HTR-8/SVneo (cell line): ENCODE measurements at regions not wholly inside any gene's neighbourhood (a gene's known extent, or its start where the extent isn't known, plus 50 kb on each side); places are given as distances from the start of the nearest gene placed in this dataset.

Experiments used
- DNase-seq: peaks from one replicate; pipeline ENCODE4 v3.0.0; 2011; ENCODE audit warnings: low spot score, mixed read lengths; ENCODE audit not compliant: insufficient read length
- FAIRE-seq: peaks from 2 replicates; lab custom pipeline; 2011; peaks lifted over from hg19 to GRCh38; lab: Jason Lieb, UNC

- DNase-seq: no peak
- FAIRE-seq: no peak
These were observed 160.8 kb downstream of the GXYLT1 start for GRCh38 chr12:41983856-41984255.

GRCh38 chr12:41983394-41983793, 161.3 kb downstream of the GXYLT1 start:
- FAIRE-seq (no peak), DNase-seq (no peak)

- no peak for DNase-seq
- no peak for FAIRE-seq
These were observed 162.9 kb downstream of the GXYLT1 start for GRCh38 chr12:41981758-41982157.

- DNase-seq: no peak
- FAIRE-seq: no peak
These were observed 163.7 kb downstream of the GXYLT1 start for GRCh38 chr12:41981013-41981412.

GRCh38 chr12:41980390-41980789, 164.3 kb downstream of the GXYLT1 start:
- DNase-seq: no peak
- no peak for FAIRE-seq

- FAIRE-seq (no peak), DNase-seq (no peak)
These were observed 165.1 kb downstream of the GXYLT1 start for GRCh38 chr12:41979574-41979973.

- FAIRE-seq (no peak), DNase-seq (no peak)
These were observed 172.1 kb downstream of the GXYLT1 start for GRCh38 chr12:41972598-41972997.

- DNase-seq (no peak), FAIRE-seq (no peak)
These were observed 172.5 kb downstream of the GXYLT1 start for GRCh38 chr12:41972196-41972595.

GRCh38 chr12:41970744-41971143, 173.9 kb downstream of the GXYLT1 start:
- DNase-seq: no peak
- FAIRE-seq: no peak

- FAIRE-seq: no peak
- no peak for DNase-seq
These were observed 176.1 kb downstream of the GXYLT1 start for GRCh38 chr12:41968599-41968998.

GRCh38 chr12:41967668-41968500, 176.8 kb downstream of the GXYLT1 start:
- DNase-seq (no peak), FAIRE-seq (no peak)

- DNase-seq (no peak), FAIRE-seq (no peak)
These were observed 177.8 kb downstream of the GXYLT1 start for GRCh38 chr12:41966916-41967315.

GRCh38 chr12:41966001-41966400, 178.7 kb downstream of the GXYLT1 start:
- FAIRE-seq (no peak), DNase-seq (no peak)

- FAIRE-seq: no peak
- no peak for DNase-seq
These were observed 181.3 kb downstream of the GXYLT1 start for GRCh38 chr12:41963398-41963797.

GRCh38 chr12:41962171-41962572, 182.5 kb downstream of the GXYLT1 start:
- FAIRE-seq (no peak), DNase-seq (no peak)

GRCh38 chr12:41959271-41959670, 185.4 kb downstream of the GXYLT1 start:
- DNase-seq (no peak), FAIRE-seq (no peak)

- no peak for FAIRE-seq
These were observed 188.3 kb downstream of the GXYLT1 start for GRCh38 chr12:41956353-41956752.

GRCh38 chr12:41950455-41950854, 194.2 kb downstream of the GXYLT1 start:
- no peak for FAIRE-seq

More at GRCh38 chr12:41956353-41956752, 188.3 kb downstream of the GXYLT1 start:
- no peak for DNase-seq

GRCh38 chr12:41946106-41946505, 198.6 kb downstream of the GXYLT1 start:
- no peak for DNase-seq
- no peak for FAIRE-seq

More at GRCh38 chr12:41950455-41950854, 194.2 kb downstream of the GXYLT1 start:
- no peak for DNase-seq

GRCh38 chr12:41944216-41944615, 200.5 kb downstream of the GXYLT1 start:
- FAIRE-seq: no peak
- no peak for DNase-seq

- no peak for FAIRE-seq
- no peak for DNase-seq
These were observed 201.0 kb downstream of the GXYLT1 start for GRCh38 chr12:41943671-41944070.

GRCh38 chr12:41942354-41942753, 202.3 kb downstream of the GXYLT1 start:
- FAIRE-seq (no peak), DNase-seq (no peak)
